OCI-LY7 (cell line): ENCODE measurements at regions not wholly inside any gene's neighbourhood (a gene's known extent, or its start where the extent isn't known, plus 50 kb on each side); places are given as distances from the start of the nearest gene placed in this dataset.

Experiments
- BruUV-seq: library from RNA; stranded (reverse); fragments of 400-500 nt; replicated peaks from 2 replicates; lab custom pipeline; 2021; lab: Mats Ljungman, UMichigan
- CTCF ChIA-PET: fragments of 300-600 bp; sonication (Branson Sonifier 250); formaldehyde crosslinking; loops from one replicate; lab custom pipeline; 2022; ENCODE audit warnings: antibody characterized with exemption; ENCODE audit not compliant: unreplicated experiment; lab: Charles Lee
- POLR2A ChIA-PET: fragments of 300-600 bp; sonication (Branson Sonifier 250); formaldehyde crosslinking; loops from one replicate; lab custom pipeline; 2022; ENCODE audit warnings: antibody characterized with exemption; lab: Charles Lee
- DNase-seq: peaks from one replicate; pipeline ENCODE4 v3.0.0-alpha.2; 2015; ENCODE audit warnings: low spot score
- H2AFZ ChIP-seq: fragments of 200-600 bp; sonication (generic), shearing (Covaris generic); 2 replicates; pipeline ENCODE4 v1.6.1; 2014; ENCODE audit warnings: mild to moderate bottlenecking, antibody characterized with exemption, low read length, moderate library complexity
- H3K27ac ChIP-seq: fragments of 200-600 bp; sonication (generic); 2 replicates; pipeline ENCODE4 v1.5.1; 2014; ENCODE audit warnings: mixed run types, low read depth, mild to moderate bottlenecking, moderate library complexity, low read length, inconsistent platforms; ENCODE audit not compliant: poor library complexity, severe bottlenecking
- H3K36me3 ChIP-seq: fragments of 200-600 bp; sonication (generic); 2 replicates; pipeline ENCODE4 v1.6.1; 2014; ENCODE audit warnings: mild to moderate bottlenecking, antibody characterized with exemption, low read length, moderate library complexity, mixed read lengths; ENCODE audit not compliant: insufficient read depth
- H3K4me1 ChIP-seq: fragments of 200-600 bp; sonication (generic); 2 replicates; pipeline ENCODE4 v1.5.1; 2014; ENCODE audit warnings: mild to moderate bottlenecking, low read length; ENCODE audit not compliant: insufficient read depth, poor library complexity, severe bottlenecking
- H3K4me2 ChIP-seq: fragments of 200-600 bp; sonication (generic); 2 replicates; pipeline ENCODE4 v1.6.1; 2014; ENCODE audit warnings: mild to moderate bottlenecking, low read length
- H3K4me3 ChIP-seq: fragments of 200-600 bp; sonication (generic); 2 replicates; pipeline ENCODE4 v1.5.1; 2014; ENCODE audit warnings: mild to moderate bottlenecking, low read depth, low read length; ENCODE audit not compliant: poor library complexity, severe bottlenecking
- H3K79me2 ChIP-seq: fragments of 200-600 bp; sonication (generic); 2 replicates; pipeline ENCODE4 v1.6.1; 2016; ENCODE audit warnings: low read depth, mild to moderate bottlenecking, low read length, moderate library complexity, mixed read lengths; ENCODE audit not compliant: insufficient read depth
- H3K9me2 ChIP-seq: fragments of 200-600 bp; sonication (generic); 2 replicates; pipeline ENCODE4 v1.6.1; 2016; ENCODE audit warnings: mild to moderate bottlenecking, low read length, mixed read lengths; ENCODE audit not compliant: insufficient read depth
- H3K9me3 ChIP-seq: fragments of 200-600 bp; sonication (generic); 2 replicates; pipeline ENCODE4 v1.6.1; 2014; ENCODE audit warnings: mild to moderate bottlenecking, mixed run types, low read length, mixed read lengths
- H4K20me1 ChIP-seq: fragments of 200-600 bp; sonication (generic); 2 replicates; pipeline ENCODE4 v1.6.1; 2014; ENCODE audit warnings: mild to moderate bottlenecking, antibody characterized with exemption, low read length, moderate library complexity, mixed read lengths; ENCODE audit not compliant: insufficient read depth
- EZH2phosphoT487 ChIP-seq: fragments of 200-600 bp; sonication (generic); IDR thresholded peaks from 2 replicates; pipeline ENCODE4 v1.6.1; 2018; ENCODE audit warnings: low read depth, borderline replicate concordance, mild to moderate bottlenecking, mixed run types, antibody characterized with exemption, low read length, moderate library complexity, mixed read lengths
- intact Hi-C: fragments of 100-400 bp; cut with micrococcal nuclease; formaldehyde crosslinking; loops from one replicate; pipeline ENCODE4 v1.10.0; 2022; ENCODE audit not compliant: unreplicated experiment
- TF ChIP-seq, protein P1 (sequence below): fragments of 200-600 bp; sonication (generic); conservative IDR thresholded peaks from 2 replicates; pipeline ENCODE4 v1.5.1; 2014; ENCODE audit warnings: mild to moderate bottlenecking, antibody characterized with exemption, low read length, moderate library complexity, mixed read lengths

DNA sequence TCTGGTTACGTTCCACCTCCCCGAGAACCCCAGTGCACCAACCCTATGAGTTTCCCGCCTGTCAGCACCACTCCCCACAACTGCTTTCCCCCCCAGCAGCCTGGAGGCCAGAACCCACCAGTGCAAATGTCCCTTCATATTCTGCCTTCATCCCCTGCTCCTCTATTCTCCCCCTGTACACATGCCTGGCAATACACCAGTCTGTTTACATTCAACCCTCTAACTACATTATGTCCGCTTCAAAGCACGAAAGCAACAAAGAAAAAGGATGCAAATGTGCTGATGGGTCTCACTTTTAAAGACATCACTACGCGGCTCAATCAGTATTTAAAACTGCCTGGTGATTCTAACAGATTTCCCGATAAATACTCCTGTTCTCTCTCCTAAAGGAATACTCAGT is 126.7 kb upstream of the SORBS2 start:
- no peaks in the 10 kb centered on the region for H3K9me3 ChIP-seq
- no peaks in the 10 kb centered on the region for H3K9me2 ChIP-seq
- intact Hi-C loops, result no loop called here
- no peaks in the 10 kb centered on the region for H3K4me1 ChIP-seq
- H3K27ac ChIP-seq, result no peak overlapping the region
- no TSS peak for BruUV-seq
- CTCF ChIA-PET, result no interaction called here
- POLR2A ChIA-PET, result no interaction called here
- no peaks in the 10 kb centered on the region for H3K79me2 ChIP-seq
- no peaks in the 10 kb centered on the region for H3K36me3 ChIP-seq
- H3K4me3 ChIP-seq, result no peak overlapping the region
- no peaks in the 10 kb centered on the region for H4K20me1 ChIP-seq
- TF ChIP-seq, protein P1, sequence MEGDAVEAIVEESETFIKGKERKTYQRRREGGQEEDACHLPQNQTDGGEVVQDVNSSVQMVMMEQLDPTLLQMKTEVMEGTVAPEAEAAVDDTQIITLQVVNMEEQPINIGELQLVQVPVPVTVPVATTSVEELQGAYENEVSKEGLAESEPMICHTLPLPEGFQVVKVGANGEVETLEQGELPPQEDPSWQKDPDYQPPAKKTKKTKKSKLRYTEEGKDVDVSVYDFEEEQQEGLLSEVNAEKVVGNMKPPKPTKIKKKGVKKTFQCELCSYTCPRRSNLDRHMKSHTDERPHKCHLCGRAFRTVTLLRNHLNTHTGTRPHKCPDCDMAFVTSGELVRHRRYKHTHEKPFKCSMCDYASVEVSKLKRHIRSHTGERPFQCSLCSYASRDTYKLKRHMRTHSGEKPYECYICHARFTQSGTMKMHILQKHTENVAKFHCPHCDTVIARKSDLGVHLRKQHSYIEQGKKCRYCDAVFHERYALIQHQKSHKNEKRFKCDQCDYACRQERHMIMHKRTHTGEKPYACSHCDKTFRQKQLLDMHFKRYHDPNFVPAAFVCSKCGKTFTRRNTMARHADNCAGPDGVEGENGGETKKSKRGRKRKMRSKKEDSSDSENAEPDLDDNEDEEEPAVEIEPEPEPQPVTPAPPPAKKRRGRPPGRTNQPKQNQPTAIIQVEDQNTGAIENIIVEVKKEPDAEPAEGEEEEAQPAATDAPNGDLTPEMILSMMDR, result no peak
- no peak for TF ChIP-seq EZH2phosphoT487
- H2AFZ ChIP-seq, result no peak overlapping the region
- no peak for DNase-seq
- H3K4me2 ChIP-seq, result no peak overlapping the region

DNA sequence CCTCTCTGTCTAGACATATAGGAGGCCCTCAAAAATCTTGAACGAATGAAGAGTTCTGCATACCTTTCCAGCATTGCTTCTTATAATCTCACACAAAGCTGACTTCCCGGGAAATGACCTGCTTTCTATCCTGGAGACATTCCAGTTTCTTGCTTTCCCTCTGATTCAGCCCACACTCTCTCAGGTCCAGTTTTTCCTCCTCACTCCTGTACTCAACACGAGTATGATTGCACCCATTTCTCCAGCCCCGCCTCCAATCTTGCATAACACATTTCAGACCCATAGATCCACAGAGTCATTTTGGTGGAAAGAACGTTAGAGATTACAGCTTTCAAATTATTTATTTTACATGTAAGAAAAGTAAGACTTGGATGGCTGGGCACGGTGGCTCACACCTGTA is 127.5 kb upstream of the TLR3 start:
- BruUV-seq, result no TSS peak

DNA sequence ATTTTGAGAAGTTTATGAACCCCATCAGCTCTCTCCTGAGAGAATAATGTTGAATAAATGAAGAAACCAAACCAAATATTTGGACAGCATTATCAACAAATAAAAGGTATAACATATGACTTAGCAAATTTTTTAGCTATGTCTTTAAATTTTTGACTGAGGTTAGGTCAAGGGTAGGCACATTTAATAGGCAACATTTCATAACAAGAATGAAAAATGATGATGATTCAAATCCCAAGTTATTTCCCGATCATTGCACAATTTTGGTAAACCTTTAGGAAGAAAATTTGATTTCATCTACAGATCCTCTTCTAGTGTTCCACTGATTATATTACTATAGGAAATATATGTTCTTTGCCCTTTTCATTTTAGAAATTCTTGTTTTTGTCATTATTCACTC is 123.7 kb upstream of the TLR3 start:
- Histone ChIP-seq H2AFZ (no peak overlapping the region), H3K4me2 (no peak overlapping the region), H3K4me3 (no peak overlapping the region), H3K79me2 (no peaks in the 10 kb centered on the region), H4K20me1 (no peaks in the 10 kb centered on the region), H3K27ac (no peak overlapping the region), H3K9me3 (no peaks in the 10 kb centered on the region), H3K9me2 (no peaks in the 10 kb centered on the region), H3K4me1 (no peaks in the 10 kb centered on the region), H3K36me3 (no peaks in the 10 kb centered on the region)
- no peak for DNase-seq
- no peak for TF ChIP-seq EZH2phosphoT487
- TF ChIP-seq, protein P1, result no peak
- no TSS peak for BruUV-seq
- ChIA-PET POLR2A (no interaction called here), CTCF (no interaction called here)
- intact Hi-C loops, result no loop called here

More for the DNA sequence above, 127.5 kb upstream of the TLR3 start:
- no peaks in the 10 kb centered on the region for H3K9me3 ChIP-seq
- H3K4me3 ChIP-seq, result no peak overlapping the region
- intact Hi-C loops, result no loop called here
- no peaks in the 10 kb centered on the region for H3K36me3 ChIP-seq
- H3K27ac ChIP-seq, result no peak overlapping the region
- no peaks in the 10 kb centered on the region for H4K20me1 ChIP-seq
- no peaks in the 10 kb centered on the region for H3K4me1 ChIP-seq
- H2AFZ ChIP-seq, result no peak overlapping the region
- DNase-seq, result no peak
- TF ChIP-seq EZH2phosphoT487, result no peak
- TF ChIP-seq, protein P1, result no peak
- ChIA-PET POLR2A (no interaction called here), CTCF (no interaction called here)
- H3K9me2 ChIP-seq, result no peaks in the 10 kb centered on the region
- no peak overlapping the region for H3K4me2 ChIP-seq
- no peaks in the 10 kb centered on the region for H3K79me2 ChIP-seq
